H9 (cell line): ENCODE measurements at regions not wholly inside any gene's neighbourhood (a gene's known extent, or its start where the extent isn't known, plus 50 kb on each side); places are given as distances from the start of the nearest gene placed in this dataset.

Experiments
- DNase-seq: peaks from one replicate; pipeline ENCODE4 v3.0.0-alpha.2; 2017
- H2AFZ ChIP-seq: one replicate; pipeline ENCODE4 v1.6.1; 2013; ENCODE audit warnings: mild to moderate bottlenecking, low read length, control low read depth, moderate library complexity
- H2AK5ac ChIP-seq: 2 replicates; pipeline ENCODE4 v1.6.1; 2013; ENCODE audit warnings: low read length, control low read depth, mixed read lengths; ENCODE audit not compliant: insufficient read length
- H2BK120ac ChIP-seq: one replicate; pipeline ENCODE4 v1.6.1; 2013; ENCODE audit warnings: low read depth, mild to moderate bottlenecking, low read length, control low read depth, inconsistent platforms; ENCODE audit not compliant: poor library complexity, severe bottlenecking
- H2BK12ac ChIP-seq: 2 replicates; pipeline ENCODE4 v1.6.1; 2013; ENCODE audit warnings: low read length, control low read depth, mixed read lengths, low read depth; ENCODE audit not compliant: insufficient read length
- H2BK15ac ChIP-seq: 2 replicates; pipeline ENCODE4 v1.6.1; 2013; ENCODE audit warnings: low read depth, low read length, control low read depth
- H2BK20ac ChIP-seq: one replicate; pipeline ENCODE4 v1.6.1; 2013; ENCODE audit warnings: low read depth, mild to moderate bottlenecking, low read length, control low read depth, inconsistent platforms; ENCODE audit not compliant: poor library complexity, severe bottlenecking
- H2BK5ac ChIP-seq: 2 replicates; pipeline ENCODE4 v1.6.1; 2013; ENCODE audit warnings: low read length, control low read depth, mixed read lengths; ENCODE audit not compliant: insufficient read length
- H3K14ac ChIP-seq: 2 replicates; pipeline ENCODE4 v1.6.1; 2013; ENCODE audit warnings: low read length, control low read depth; ENCODE audit not compliant: insufficient read depth
- H3K18ac ChIP-seq: 2 replicates; pipeline ENCODE4 v1.6.1; 2013; ENCODE audit warnings: low read depth, mild to moderate bottlenecking, mixed read lengths, low read length, control low read depth; ENCODE audit not compliant: insufficient read length
- H3K23ac ChIP-seq: 2 replicates; pipeline ENCODE4 v1.6.1; 2013; ENCODE audit warnings: low read length, control low read depth, mixed read lengths, low read depth; ENCODE audit not compliant: insufficient read length
- H3K23me2 ChIP-seq: 2 replicates; pipeline ENCODE4 v1.6.1; 2013; ENCODE audit warnings: low read depth, mild to moderate bottlenecking, mixed read lengths, low read length, control low read depth; ENCODE audit not compliant: insufficient read length, poor library complexity, severe bottlenecking
- H3K27ac ChIP-seq: 2 replicates; pipeline ENCODE4 v1.5.1; 2013; ENCODE audit warnings: low read length, control low read depth, mixed read lengths, low read depth; ENCODE audit not compliant: insufficient read length
- H3K27me3 ChIP-seq: 2 replicates; pipeline ENCODE4 v1.6.1; 2013; ENCODE audit warnings: low read length, control low read depth, inconsistent platforms; ENCODE audit not compliant: insufficient read depth
- H3K4ac ChIP-seq: 2 replicates; pipeline ENCODE4 v1.6.1; 2013; ENCODE audit warnings: low read depth, mild to moderate bottlenecking, control low read depth, inconsistent platforms, low read length, moderate library complexity
- H3K4me1 ChIP-seq: 2 replicates; pipeline ENCODE4 v1.6.1; 2013; ENCODE audit warnings: low read length, control low read depth, inconsistent platforms; ENCODE audit not compliant: insufficient read depth
- H3K4me2 ChIP-seq: 2 replicates; pipeline ENCODE4 v1.6.1; 2013; ENCODE audit warnings: low read length, control low read depth, mixed read lengths; ENCODE audit not compliant: insufficient read length, insufficient read depth
- H3K56ac ChIP-seq: 2 replicates; pipeline ENCODE4 v1.6.1; 2013; ENCODE audit warnings: low read depth, mild to moderate bottlenecking, mixed read lengths, low read length, control low read depth; ENCODE audit not compliant: insufficient read length
- H3K79me1 ChIP-seq: 2 replicates; pipeline ENCODE4 v1.6.1; 2013; ENCODE audit warnings: low read depth, mild to moderate bottlenecking, moderate library complexity, low read length, control low read depth, inconsistent platforms; ENCODE audit not compliant: insufficient read depth, poor library complexity, severe bottlenecking
- H3K79me2 ChIP-seq: 2 replicates; pipeline ENCODE4 v1.6.1; 2013; ENCODE audit warnings: low read length, control low read depth, inconsistent platforms; ENCODE audit not compliant: insufficient read depth
- H3K9ac ChIP-seq: 2 replicates; pipeline ENCODE4 v1.6.1; 2013; ENCODE audit warnings: low read length, control low read depth, mixed read lengths; ENCODE audit not compliant: insufficient read length; ENCODE audit errors: extremely low read depth
- H3K9me3 ChIP-seq: one replicate; pipeline ENCODE4 v1.6.1; 2013; ENCODE audit warnings: low read depth, low read length, inconsistent platforms; ENCODE audit not compliant: control insufficient read depth
- H3T11ph ChIP-seq: one replicate; pipeline ENCODE4 v1.6.1; 2013; ENCODE audit warnings: mild to moderate bottlenecking, low read length, control low read depth, inconsistent platforms
- H4K20me1 ChIP-seq: one replicate; pipeline ENCODE4 v1.6.1; 2013; ENCODE audit not compliant: control insufficient read depth, insufficient read length, insufficient read depth
- H4K5ac ChIP-seq: 2 replicates; pipeline ENCODE4 v1.6.1; 2013; ENCODE audit warnings: low read depth, mild to moderate bottlenecking, mixed read lengths, low read length, control low read depth; ENCODE audit not compliant: insufficient read length
- H4K8ac ChIP-seq: replicated peaks from 2 replicates; pipeline ENCODE4 v1.6.1; 2013; ENCODE audit warnings: low read length, control low read depth, mixed read lengths, low read depth; ENCODE audit not compliant: insufficient read length
- H4K91ac ChIP-seq: 2 replicates; pipeline ENCODE4 v1.6.1; 2013; ENCODE audit warnings: low read depth, mild to moderate bottlenecking, moderate library complexity, mixed read lengths, low read length, control low read depth; ENCODE audit not compliant: insufficient read length
- H3K27ac Mint-ChIP-seq, 3 experiments: 2 replicates in 2 of 3; 3 replicates in 1 of 3; pipeline ENCODE4 v1.8.0; 2020 to 2021; ENCODE audit warnings: mixed read lengths in 3 of 3, mild to moderate bottlenecking in 1 of 3, moderate library complexity in 1 of 3
- H3K27me3 Mint-ChIP-seq: 2 replicates; pipeline ENCODE4 v1.8.0; 2021; ENCODE audit warnings: low read depth, mild to moderate bottlenecking, moderate library complexity, mixed read lengths
- H3K36me3 Mint-ChIP-seq, 3 experiments: 2 replicates in 2 of 3; 3 replicates in 1 of 3; pipeline ENCODE4 v1.8.0; 2020 to 2021; ENCODE audit warnings: low read depth in 3 of 3, mixed read lengths in 3 of 3; ENCODE audit not compliant: insufficient read depth in 1 of 3
- H3K4me1 Mint-ChIP-seq, 2 experiments: 2 replicates each; pipeline ENCODE4 v1.8.0; 2020; ENCODE audit warnings: mixed read lengths in 2 of 2
- H3K4me3 Mint-ChIP-seq, 2 experiments: 2 replicates in 1 of 2; 3 replicates in 1 of 2; pipeline ENCODE4 v1.8.0; 2020 to 2021; ENCODE audit warnings: mild to moderate bottlenecking in 2 of 2, mixed read lengths in 2 of 2, moderate library complexity in 1 of 2
- H3K9me3 Mint-ChIP-seq, 2 experiments: 2 replicates in 1 of 2; 3 replicates in 1 of 2; pipeline ENCODE4 v1.8.0; 2020; ENCODE audit warnings: mild to moderate bottlenecking in 2 of 2, mixed read lengths in 2 of 2, moderate library complexity in 1 of 2
- CTCF ChIP-seq: fragments of 200-600 bp; sonication (generic); conservative IDR thresholded peaks from 3 replicates; pipeline ENCODE4 v1.8.0; 2021; ENCODE audit warnings: antibody characterized with exemption, mild to moderate bottlenecking
- WGBS: extraction: QIAGEN DNeasy Blood & Tissue Kit; methylation state at CpG from one replicate; pipeline ENCODE4 v1.1.7; 2013; ENCODE audit warnings: missing lambda C conversion rate, low lambda C conversion rate, mixed read lengths; ENCODE audit not compliant: insufficient read length; ENCODE audit errors: extremely low coverage; 5-methylcytosine and 5-hydroxymethylcytosine counted together

DNA sequence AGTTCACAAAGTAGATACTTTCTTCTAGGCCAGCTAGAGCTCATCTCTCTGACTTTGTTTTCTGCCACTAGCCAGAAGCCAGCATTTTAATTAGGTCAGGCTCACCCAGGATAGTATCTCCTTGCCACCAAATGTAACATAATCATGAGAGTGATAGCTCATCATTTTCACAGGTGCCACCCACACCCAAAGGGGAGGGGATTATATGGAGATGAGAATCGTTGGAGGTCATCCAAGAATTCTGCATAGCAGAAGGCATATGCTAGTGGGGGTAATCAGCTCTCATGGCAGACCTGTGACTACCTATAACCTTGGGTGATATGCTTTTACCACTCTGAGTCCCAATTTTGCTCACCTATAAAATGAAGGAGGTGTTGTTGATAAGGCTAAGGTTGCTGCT is 523.0 kb downstream of the METTL15 start:
- H3K27me3 ChIP-seq: no peaks in the 10 kb centered on the region
- no peak overlapping the region for H3K23ac ChIP-seq
- no peak overlapping the region for H3K27ac Mint-ChIP-seq

More for the DNA sequence above, 523.0 kb downstream of the METTL15 start:
- Histone ChIP-seq H3K9ac (no peak overlapping the region), H3T11ph (no peak overlapping the region), H2BK12ac (no peak overlapping the region), H3K56ac (no peak overlapping the region), H2BK5ac (no peak overlapping the region), H3K23me2 (no peaks in the 10 kb centered on the region), H3K14ac (no peak overlapping the region), H2AFZ (no peak overlapping the region), H3K4me1 (no peaks in the 10 kb centered on the region; the same call in 1 of the 2 replicates), H4K91ac (no peak overlapping the region), H2BK20ac (no peak overlapping the region), H3K4me2 (no peak overlapping the region), H3K4ac (no peak overlapping the region), H3K79me2 (no peaks in the 10 kb centered on the region), H2BK120ac (no peak overlapping the region), H2BK15ac (no peak overlapping the region), H4K20me1 (no peaks in the 10 kb centered on the region), H4K5ac (no peak overlapping the region), H3K27ac (no peak overlapping the region), H4K8ac (no peak overlapping the region), H3K9me3 (no peaks in the 10 kb centered on the region), H2AK5ac (no peak overlapping the region), H3K79me1 (no peaks in the 10 kb centered on the region), H3K18ac (no peak overlapping the region)
- Mint-ChIP-seq H3K9me3 (no peaks in the 10 kb centered on the region), H3K4me3 (no peak overlapping the region), H3K36me3 (peaks cover 0 to 2% (median 0%) of the 10 kb centered on the region in 3 experiments; a peak in 1 of 7 replicates), H3K27me3 (no peaks in the 10 kb centered on the region; the same call in 1 of the 2 replicates), H3K4me1 (peaks cover 29 to 31% of the 10 kb centered on the region in 2 experiments)
- TF ChIP-seq CTCF: no peak
- DNase-seq: no peak
- no CpG with 5 or more reads among the region's 1 CpG for WGBS
